A549 (cell line): ENCODE measurements at regions not wholly inside any gene's neighbourhood (a gene's known extent, or its start where the extent isn't known, plus 50 kb on each side); places are given as distances from the start of the nearest gene placed in this dataset.

ENCODE experiments used
- ATAC-seq, 2 experiments: fragments of 200-7000 bp in 1 of 2; fragments of >200 bp in 1 of 2; cut with Nextera tagmentation in 1 of 2; cut with Tn5 transposase in 1 of 2; 3 replicates each; pipeline versions ENCODE4 v1.8.0 to v1.9.1; 2018 to 2020; ENCODE audit warnings: mild to moderate bottlenecking in 1 of 2, moderate library complexity in 1 of 2
- CTCF ChIA-PET: fragments of 300-600 bp; sonication (Branson Sonifier 250); formaldehyde crosslinking; extraction: SDS; loops from one replicate; lab custom pipeline; 2021; ENCODE audit warnings: antibody characterized with exemption, inconsistent platforms; lab: Yijun Ruan, JAX
- POLR2A ChIA-PET: fragments of 350-600 bp; formaldehyde crosslinking; extraction: SDS; loops from one replicate; lab custom pipeline; 2021; ENCODE audit warnings: antibody characterized with exemption, inconsistent platforms; lab: Yijun Ruan, JAX
- DNase-seq, 2 experiments: peaks; one replicate each; pipeline versions ENCODE4 v3.0.0 to v3.0.0-alpha.2; 2011 to 2016; ENCODE audit warnings: low read depth in 1 of 2, low spot score in 1 of 2
- FAIRE-seq: peaks from 2 replicates; lab custom pipeline; 2011; peaks lifted over from hg19 to GRCh38; lab: Jason Lieb, UNC
- H3K27ac ChIP-seq, 2 experiments: fragments of >200 bp; sonication (Bioruptor Twin); formaldehyde crosslinking; 3 replicates each; pipeline ENCODE4 v1.5.1; 2016 to 2017
- H3K4me1 ChIP-seq: fragments of >200 bp; sonication (Bioruptor Twin); formaldehyde crosslinking; 3 replicates; pipeline ENCODE4 v1.6.1; 2016
- H3K4me2 ChIP-seq: fragments of >200 bp; sonication (Bioruptor Twin); formaldehyde crosslinking; 3 replicates; pipeline ENCODE4 v1.6.1; 2016
- H3K4me3 ChIP-seq: fragments of >200 bp; sonication (Bioruptor Twin); formaldehyde crosslinking; 3 replicates; pipeline ENCODE4 v1.5.1; 2016
- H3K9me3 ChIP-seq: fragments of >200 bp; sonication (Bioruptor Twin); formaldehyde crosslinking; 3 replicates; pipeline ENCODE4 v1.6.1; 2016
- ATOH8 ChIP-seq: fragments of 250-450 bp; sonication (Bioruptor Pico); IDR thresholded peaks from 2 replicates; pipeline ENCODE4 v1.5.0; 2020; ENCODE audit warnings: low read depth, mild to moderate bottlenecking, moderate library complexity
- BHLHE40 ChIP-seq: IDR thresholded peaks from 2 replicates; pipeline ENCODE4 v1.6.1; 2012; ENCODE audit warnings: low read depth, low read length, inconsistent platforms
- CBX2 ChIP-seq: fragments of 200-600 bp; sonication (generic); IDR thresholded peaks from 2 replicates; pipeline ENCODE4 v1.6.1; 2016; ENCODE audit warnings: low read depth, mild to moderate bottlenecking, borderline replicate concordance
- CHD4 ChIP-seq: fragments of 200-600 bp; sonication (generic); IDR thresholded peaks from 2 replicates; pipeline ENCODE4 v1.6.1; 2016; ENCODE audit warnings: antibody characterized with exemption, mild to moderate bottlenecking, borderline replicate concordance
- EHMT2 ChIP-seq: fragments of 200-600 bp; sonication (generic); IDR thresholded peaks from 2 replicates; pipeline ENCODE4 v1.6.1; 2016; ENCODE audit warnings: antibody characterized with exemption, low read depth, mild to moderate bottlenecking, moderate library complexity
- ELK1 ChIP-seq: fragments of 150-350 bp; IDR thresholded peaks from 2 replicates; pipeline ENCODE4 v1.6.1; 2014; ENCODE audit warnings: low read depth, mild to moderate bottlenecking, low read length
- ESRRA ChIP-seq: fragments of 150-350 bp; IDR thresholded peaks from 2 replicates; pipeline ENCODE4 v1.6.1; 2014; ENCODE audit warnings: mild to moderate bottlenecking, low read length, borderline replicate concordance
- FOSL2 ChIP-seq, 2 experiments: fragments of 450-650 bp in 1 of 2; fragments of >200 bp in 1 of 2; sonication (Bioruptor Twin) in 1 of 2; formaldehyde crosslinking; IDR thresholded peaks; 2 replicates each; pipeline versions ENCODE4 v1.5.0 to v1.6.1; 2016 to 2020; ENCODE audit warnings: mild to moderate bottlenecking in 1 of 2, moderate library complexity in 1 of 2
- HEYL ChIP-seq: fragments of 250-450 bp; sonication (Bioruptor Pico); IDR thresholded peaks from 2 replicates; pipeline ENCODE4 v1.8.0; 2021; ENCODE audit warnings: mild to moderate bottlenecking, moderate library complexity
- HMGXB4 ChIP-seq: fragments of 250-450 bp; sonication (Bioruptor Pico); IDR thresholded peaks from 2 replicates; pipeline ENCODE4 v1.5.0; 2021; ENCODE audit warnings: mild to moderate bottlenecking, moderate library complexity, borderline replicate concordance
- HOXB13 ChIP-seq: fragments of 250-450 bp; sonication (Bioruptor Pico); IDR thresholded peaks from 2 replicates; pipeline ENCODE4 v1.5.0; 2020; ENCODE audit warnings: low read depth, mild to moderate bottlenecking, moderate library complexity
- JUNB ChIP-seq: fragments of >200 bp; sonication (Bioruptor Twin); formaldehyde crosslinking; IDR thresholded peaks from 2 replicates; pipeline ENCODE4 v1.6.1; 2016
- KDM1A ChIP-seq: fragments of 200-600 bp; sonication (generic); IDR thresholded peaks from 2 replicates; pipeline ENCODE4 v1.6.1; 2016; ENCODE audit warnings: low read depth, mild to moderate bottlenecking
- MAX ChIP-seq: IDR thresholded peaks from 2 replicates; pipeline ENCODE4 v1.6.1; 2012
- NPAS2 ChIP-seq: fragments of 250-450 bp; sonication (Bioruptor Pico); IDR thresholded peaks from 2 replicates; pipeline ENCODE4 v1.8.0; 2022; ENCODE audit warnings: mild to moderate bottlenecking, moderate library complexity, borderline replicate concordance
- NR3C1 ChIP-seq: fragments of >200 bp; sonication (Bioruptor Twin); formaldehyde crosslinking; IDR thresholded peaks from 3 replicates; pipeline ENCODE4 v1.6.1; 2017
- POLR2A ChIP-seq: IDR thresholded peaks from 2 replicates; pipeline ENCODE4 v1.6.1; 2012; ENCODE audit warnings: mild to moderate bottlenecking, low read length
- POLR2AphosphoS2 ChIP-seq: conservative IDR thresholded peaks from 2 replicates; pipeline ENCODE4 v1.6.1; 2012; ENCODE audit warnings: low read length, improper control_type of control experiment, inconsistent platforms
- RARB ChIP-seq: fragments of 250-450 bp; sonication (Bioruptor Pico); IDR thresholded peaks from 2 replicates; pipeline ENCODE4 v1.8.0; 2021; ENCODE audit warnings: mild to moderate bottlenecking, moderate library complexity
- RFX5 ChIP-seq: fragments of 450-650 bp; IDR thresholded peaks from 2 replicates; pipeline ENCODE4 v1.7.1; 2014; ENCODE audit warnings: antibody characterized with exemption, mild to moderate bottlenecking, moderate library complexity
- TP53 ChIP-seq: fragments of 250-450 bp; sonication (Bioruptor Pico); IDR thresholded peaks from 2 replicates; pipeline ENCODE4 v1.5.0; 2021; ENCODE audit warnings: mild to moderate bottlenecking, moderate library complexity
- ZC3H11A ChIP-seq: fragments of 450-650 bp; IDR thresholded peaks from 2 replicates; pipeline ENCODE4 v1.6.1; 2014; ENCODE audit warnings: antibody characterized with exemption, mild to moderate bottlenecking
- ZFP36 ChIP-seq: fragments of 450-650 bp; IDR thresholded peaks from 2 replicates; pipeline ENCODE4 v1.6.1; 2014; ENCODE audit warnings: borderline replicate concordance; ENCODE audit not compliant: partially characterized antibody
- ZNF302 ChIP-seq: fragments of 250-450 bp; sonication (Bioruptor Pico); IDR thresholded peaks from 2 replicates; pipeline ENCODE4 v1.9.0; 2021; ENCODE audit warnings: inconsistent platforms, mild to moderate bottlenecking, moderate library complexity
- ZSCAN20 ChIP-seq: fragments of 250-450 bp; sonication (Bioruptor Pico); IDR thresholded peaks from 2 replicates; pipeline ENCODE4 v1.8.0; 2022; ENCODE audit warnings: mild to moderate bottlenecking, moderate library complexity
- WGBS: methylation state at CpG from one replicate; pipeline ENCODE4 v1.1.6; 2017; ENCODE audit errors: missing lambda C conversion rate; 5-methylcytosine and 5-hydroxymethylcytosine counted together

- Histone ChIP-seq H3K4me3 (no peak overlapping the region), H3K4me2 (peak overlapping the region; percentile 36), H3K9me3 (no peaks in the 10 kb centered on the region), H3K4me1 (peaks cover 16% of the 10 kb centered on the region; the same call in 1 of the 3 replicates), H3K27ac (peak overlapping the region in 1 of 2 experiments; percentile 14; a peak in 2 of 6 replicates)
- FAIRE-seq (peak; percentile 59), ATAC-seq (peak; percentile 64 to 81; a peak in 4 of 6 replicates), DNase-seq (peak; percentile 6 to 33)
- ChIA-PET POLR2A (no interaction called here), CTCF (no interaction called here)
- TF ChIP-seq POLR2A = no peak
- TF ChIP-seq FOSL2 (IDR thresholded peaks at IDR 0.05) = no peak
- peak; percentile 43 for TF ChIP-seq FOSL2 (CRISPR knock-in tag; IDR thresholded peaks at IDR 0.05)
- no peak for TF ChIP-seq ZNF302 (CRISPR knock-in tag)
- no peak for TF ChIP-seq NR3C1
- no peak for TF ChIP-seq HEYL
- peak; percentile 45; the same call in 1 of the 2 replicates for TF ChIP-seq JUNB
- TF ChIP-seq, all 56 proteins: peak for 2
- 16% methylated on average over 3 of the region's 3 CpGs for WGBS
Measured at GRCh38 chr3:94440767-94441493, 378.1 kb downstream of the NSUN3 start.

GRCh38 chr3:94441494-94441847 is 378.6 kb downstream of the NSUN3 start:
- FAIRE-seq = peak; percentile 73
- H3K4me1 ChIP-seq = peaks cover 16% of the 10 kb centered on the region; the same call in 1 of the 3 replicates
- H3K9me3 ChIP-seq = no peaks in the 10 kb centered on the region
- no peak for ATAC-seq
- 34% methylated on average over 1 of the region's 1 CpG for WGBS
- no peak for DNase-seq
- TF ChIP-seq ELK1 (no peak), KDM1A (no peak), RARB (CRISPR knock-in tag) (no peak), NPAS2 (no peak), ZSCAN20 (CRISPR knock-in tag) (no peak), POLR2AphosphoS2 (no peak), TP53 (CRISPR knock-in tag) (no peak)
- H3K27ac ChIP-seq = peak overlapping the region in 1 of 2 experiments; percentile 61; a peak in 3 of 6 replicates
- ChIA-PET CTCF (no interaction called here), POLR2A (no interaction called here)
- H3K4me3 ChIP-seq = no peak overlapping the region
- H3K4me2 ChIP-seq = peak overlapping the region; percentile 36; the same call in 1 of the 3 replicates

GRCh38 chr3:94453864-94454263 is 391.0 kb downstream of the NSUN3 start:
- no peak overlapping the region for H3K4me2 ChIP-seq
- FAIRE-seq = no peak
- POLR2A ChIA-PET = no interaction called here
- TF ChIP-seq POLR2AphosphoS2 (no peak), ZC3H11A (no peak), ATOH8 (CRISPR knock-in tag) (no peak), HMGXB4 (CRISPR knock-in tag) (no peak), CBX2 (no peak), HOXB13 (no peak), EHMT2 (no peak), ZFP36 (no peak), CHD4 (no peak), MAX (no peak), RFX5 (no peak), ZSCAN20 (CRISPR knock-in tag) (no peak), JUNB (no peak), BHLHE40 (no peak), FOSL2 (IDR thresholded peaks at IDR 0.05) (no peak), FOSL2 (CRISPR knock-in tag; IDR thresholded peaks at IDR 0.05) (no peak), ESRRA (no peak)
- H3K27ac ChIP-seq = no peak overlapping the region
- ATAC-seq = no peak
- CTCF ChIA-PET = interaction anchor here (0.5 kb wide), 1 partner anchor 10 kb away, joined by 3 read pairs; no protein-coding TSS in a partner anchor
- DNase-seq = no peak
- no peak overlapping the region for H3K4me3 ChIP-seq
- WGBS = 86% methylated on average over 1 of the region's 1 CpG
- no peaks in the 10 kb centered on the region for H3K9me3 ChIP-seq
- H3K4me1 ChIP-seq = no peaks in the 10 kb centered on the region
